ENCODE measurements at regions not wholly inside any gene's neighbourhood (a gene's known extent, or its start where the extent isn't known, plus 50 kb on each side); places are given as distances from the start of the nearest gene placed in this dataset.

DNA sequence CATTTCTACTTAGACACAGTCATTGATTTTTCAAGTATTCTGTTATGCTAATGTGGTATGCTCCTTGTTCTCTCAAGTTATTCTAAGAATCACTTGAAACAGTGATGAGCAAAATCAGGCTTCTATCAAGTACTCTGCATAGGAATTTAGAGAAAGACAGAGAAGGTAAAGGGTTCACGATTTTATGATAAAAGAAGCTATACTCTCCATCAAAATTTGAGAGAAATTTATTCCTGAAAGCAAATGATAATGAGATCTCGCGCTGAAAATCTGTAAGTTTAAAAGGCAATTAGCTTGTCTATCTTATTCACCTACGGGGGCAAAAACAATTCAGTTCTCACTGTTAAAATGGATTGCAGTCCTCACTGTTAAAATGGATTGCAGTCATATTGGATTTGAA lies 1404.3 kb upstream of the FLRT2 start:
- TF ChIP-seq TAF1 (IDR thresholded peaks at IDR 0.05; ENCODE audit: borderline replicate concordance, insufficient read depth, low read length) (no peak), POLR2AphosphoS5 (IDR thresholded peaks at IDR 0.05; ENCODE audit: low read depth, low read length) (no peak), SIN3A (IDR thresholded peaks at IDR 0.05; ENCODE audit: borderline replicate concordance, insufficient read depth, low read length) (no peak)
- TF ChIP-seq, protein P1, sequence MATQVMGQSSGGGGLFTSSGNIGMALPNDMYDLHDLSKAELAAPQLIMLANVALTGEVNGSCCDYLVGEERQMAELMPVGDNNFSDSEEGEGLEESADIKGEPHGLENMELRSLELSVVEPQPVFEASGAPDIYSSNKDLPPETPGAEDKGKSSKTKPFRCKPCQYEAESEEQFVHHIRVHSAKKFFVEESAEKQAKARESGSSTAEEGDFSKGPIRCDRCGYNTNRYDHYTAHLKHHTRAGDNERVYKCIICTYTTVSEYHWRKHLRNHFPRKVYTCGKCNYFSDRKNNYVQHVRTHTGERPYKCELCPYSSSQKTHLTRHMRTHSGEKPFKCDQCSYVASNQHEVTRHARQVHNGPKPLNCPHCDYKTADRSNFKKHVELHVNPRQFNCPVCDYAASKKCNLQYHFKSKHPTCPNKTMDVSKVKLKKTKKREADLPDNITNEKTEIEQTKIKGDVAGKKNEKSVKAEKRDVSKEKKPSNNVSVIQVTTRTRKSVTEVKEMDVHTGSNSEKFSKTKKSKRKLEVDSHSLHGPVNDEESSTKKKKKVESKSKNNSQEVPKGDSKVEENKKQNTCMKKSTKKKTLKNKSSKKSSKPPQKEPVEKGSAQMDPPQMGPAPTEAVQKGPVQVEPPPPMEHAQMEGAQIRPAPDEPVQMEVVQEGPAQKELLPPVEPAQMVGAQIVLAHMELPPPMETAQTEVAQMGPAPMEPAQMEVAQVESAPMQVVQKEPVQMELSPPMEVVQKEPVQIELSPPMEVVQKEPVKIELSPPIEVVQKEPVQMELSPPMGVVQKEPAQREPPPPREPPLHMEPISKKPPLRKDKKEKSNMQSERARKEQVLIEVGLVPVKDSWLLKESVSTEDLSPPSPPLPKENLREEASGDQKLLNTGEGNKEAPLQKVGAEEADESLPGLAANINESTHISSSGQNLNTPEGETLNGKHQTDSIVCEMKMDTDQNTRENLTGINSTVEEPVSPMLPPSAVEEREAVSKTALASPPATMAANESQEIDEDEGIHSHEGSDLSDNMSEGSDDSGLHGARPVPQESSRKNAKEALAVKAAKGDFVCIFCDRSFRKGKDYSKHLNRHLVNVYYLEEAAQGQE (IDR thresholded peaks at IDR 0.05; ENCODE audit: insufficient read depth in 1 of 2, low read depth in 2 of 2, low read length in 2 of 2): no peak
